ENCODE measurements at regions not wholly inside any gene's neighbourhood (a gene's known extent, or its start where the extent isn't known, plus 50 kb on each side); places are given as distances from the start of the nearest gene placed in this dataset.
"Not testable (repeated sequence)": the region's sequence is repeated elsewhere in the genome, so short reads cannot be mapped to it uniquely, and the experiment has no call there.

- DNase-seq = no peak
Measured at GRCh38 chr2:143946436-143947391, 573.2 kb downstream of the ZEB2 start.

GRCh38 chr2:143942486-143942885 lies 577.4 kb downstream of the ZEB2 start:
- DNase-seq = no peak

GRCh38 chr2:143940720-143941119 lies 579.2 kb downstream of the ZEB2 start:
- no peak for DNase-seq

- DNase-seq = no peak
Measured at GRCh38 chr2:143939626-143940330, 580.1 kb downstream of the ZEB2 start.

- DNase-seq = no peak
Measured at GRCh38 chr2:143937723-143938350, 582.1 kb downstream of the ZEB2 start.

- no peak for DNase-seq
Measured at GRCh38 chr2:143936848-143937722, 582.8 kb downstream of the ZEB2 start.

- no peak for DNase-seq
Measured at GRCh38 chr2:143936538-143936847, 583.4 kb downstream of the ZEB2 start.

- no peak for DNase-seq
Measured at GRCh38 chr2:143935482-143935752, 584.5 kb downstream of the ZEB2 start.

GRCh38 chr2:143934626-143935481 lies 585.1 kb downstream of the ZEB2 start:
- DNase-seq = no peak

- DNase-seq = no peak
Measured at GRCh38 chr2:143933946-143934569, 585.9 kb downstream of the ZEB2 start.

GRCh38 chr2:143930891-143931290 lies 589.0 kb downstream of the ZEB2 start:
- no peak for DNase-seq

- DNase-seq = no peak
Measured at GRCh38 chr2:143928613-143929012, 591.3 kb downstream of the ZEB2 start.

- no peak for DNase-seq
Measured at GRCh38 chr2:143928184-143928583, 591.7 kb downstream of the ZEB2 start.

- DNase-seq = no peak
Measured at GRCh38 chr2:143926736-143927135, 593.2 kb downstream of the ZEB2 start.

GRCh38 chr2:143922261-143922830 lies 597.6 kb downstream of the ZEB2 start:
- DNase-seq = not testable (repeated sequence)

GRCh38 chr2:143918465-143918989 lies 601.4 kb downstream of the ZEB2 start:
- no peak for DNase-seq

- DNase-seq = no peak
Measured at GRCh38 chr2:143916781-143917180, 603.1 kb downstream of the ZEB2 start.

GRCh38 chr2:143909577-143910353 lies 610.2 kb downstream of the ZEB2 start:
- DNase-seq = no peak

- DNase-seq = no peak
Measured at GRCh38 chr2:143908843-143909242, 611.1 kb downstream of the ZEB2 start.

GRCh38 chr2:143907801-143908200 lies 612.1 kb downstream of the ZEB2 start:
- no peak for DNase-seq
